Spleen (tissue), 7 donors: ENCODE measurements at regions not wholly inside any gene's neighbourhood (a gene's known extent, or its start where the extent isn't known, plus 50 kb on each side); places are given as distances from the start of the nearest gene placed in this dataset.

ENCODE experiments used
- POLR2A ChIP-seq, 3 donors: fragments of 450-650 bp; IDR thresholded peaks; one replicate each; pipeline ENCODE4 v1.5.1; 2017; ENCODE audit warnings: antibody characterized with exemption in 3 of 3, mild to moderate bottlenecking in 1 of 3
- POLR2AphosphoS5 ChIP-seq, 3 donors: sonication (generic); formaldehyde crosslinking; IDR thresholded peaks; one replicate each; pipeline ENCODE4 v1.5.1; 2017; ENCODE audit warnings: antibody characterized with exemption in 3 of 3
- TF ChIP-seq, protein P1 (sequence below), 11 experiments: fragments of 200-600 bp in 7 of 11; fragments of 450-650 bp in 4 of 11; sonication (generic) in 4 of 11; IDR thresholded peaks in 8 of 11; conservative IDR thresholded peaks in 3 of 11; 1 replicate in 7 of 11; 2 replicates in 4 of 11; pipeline versions ENCODE4 v1.4.0 to v1.8.0; 2016 to 2021; ENCODE audit warnings: antibody characterized with exemption in 11 of 11, inconsistent platforms in 4 of 11, mild to moderate bottlenecking in 1 of 11
- donor health status: DM: no; HTN: no; CAD: no; lungs with moderate emphysema.
- donor health status: DM: no; HTN: no; CAD: no.
- donor health status: DM: no; HTN: no; CAD: no.

DNA sequence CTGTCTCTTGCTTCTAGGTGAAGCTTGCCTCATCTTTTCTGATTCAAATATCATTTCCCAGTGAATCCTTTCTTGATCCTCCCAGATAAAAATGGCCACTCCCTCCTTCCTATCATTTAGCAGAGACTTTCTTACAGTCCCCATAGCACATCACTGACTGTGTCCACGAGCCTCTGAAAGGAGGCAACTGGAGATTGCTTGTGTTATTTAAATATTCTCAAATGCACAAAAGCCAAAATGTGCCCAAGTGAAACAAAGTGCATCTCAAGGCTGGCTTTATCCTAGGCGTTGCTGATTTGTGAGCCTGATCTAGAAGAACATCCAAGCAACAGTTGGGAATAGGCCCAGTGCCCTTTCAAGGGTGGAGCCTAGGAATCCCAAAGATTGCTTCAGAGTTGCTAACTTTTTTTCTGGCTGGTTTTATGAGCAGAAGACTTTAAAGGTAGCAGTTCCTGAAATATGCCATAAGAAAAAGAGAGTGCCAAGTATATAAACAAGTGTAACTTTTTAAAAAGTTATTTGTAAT is 393.6 kb downstream of the CD83 start:
- TF ChIP-seq, protein P1, sequence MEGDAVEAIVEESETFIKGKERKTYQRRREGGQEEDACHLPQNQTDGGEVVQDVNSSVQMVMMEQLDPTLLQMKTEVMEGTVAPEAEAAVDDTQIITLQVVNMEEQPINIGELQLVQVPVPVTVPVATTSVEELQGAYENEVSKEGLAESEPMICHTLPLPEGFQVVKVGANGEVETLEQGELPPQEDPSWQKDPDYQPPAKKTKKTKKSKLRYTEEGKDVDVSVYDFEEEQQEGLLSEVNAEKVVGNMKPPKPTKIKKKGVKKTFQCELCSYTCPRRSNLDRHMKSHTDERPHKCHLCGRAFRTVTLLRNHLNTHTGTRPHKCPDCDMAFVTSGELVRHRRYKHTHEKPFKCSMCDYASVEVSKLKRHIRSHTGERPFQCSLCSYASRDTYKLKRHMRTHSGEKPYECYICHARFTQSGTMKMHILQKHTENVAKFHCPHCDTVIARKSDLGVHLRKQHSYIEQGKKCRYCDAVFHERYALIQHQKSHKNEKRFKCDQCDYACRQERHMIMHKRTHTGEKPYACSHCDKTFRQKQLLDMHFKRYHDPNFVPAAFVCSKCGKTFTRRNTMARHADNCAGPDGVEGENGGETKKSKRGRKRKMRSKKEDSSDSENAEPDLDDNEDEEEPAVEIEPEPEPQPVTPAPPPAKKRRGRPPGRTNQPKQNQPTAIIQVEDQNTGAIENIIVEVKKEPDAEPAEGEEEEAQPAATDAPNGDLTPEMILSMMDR (IDR thresholded peaks at IDR 0.05 in 8 of 11, conservative IDR thresholded peaks at IDR 0.05 in 3 of 11) = no peak
- no peak for TF ChIP-seq POLR2A (IDR thresholded peaks at IDR 0.05)
- TF ChIP-seq POLR2AphosphoS5 (IDR thresholded peaks at IDR 0.05) = no peak
